Caco-2 (cell line): ENCODE measurements at regions not wholly inside any gene's neighbourhood (a gene's known extent, or its start where the extent isn't known, plus 50 kb on each side); places are given as distances from the start of the nearest gene placed in this dataset.

ENCODE experiments used
- BruUV-seq: library from RNA; stranded (reverse); fragments of 400-500 nt; replicated peaks from 2 replicates; lab custom pipeline; 2021; lab: Mats Ljungman, UMichigan
- CTCF ChIA-PET: fragments of 300-600 bp; sonication (Branson Sonifier 250); formaldehyde crosslinking; loops from one replicate; lab custom pipeline; 2022; ENCODE audit warnings: antibody characterized with exemption; lab: Charles Lee
- POLR2A ChIA-PET: fragments of 300-600 bp; sonication (Branson Sonifier 250); formaldehyde crosslinking; loops from one replicate; lab custom pipeline; 2022; ENCODE audit warnings: antibody characterized with exemption; lab: Charles Lee
- DNase-seq, 2 experiments: peaks; one replicate each; pipeline versions ENCODE4 v3.0.0 to v3.0.0-alpha.2; 2020 to 2022
- H3K27me3 ChIP-seq: replicated peaks from 2 replicates; pipeline ENCODE4 v1.6.0; 2011; ENCODE audit warnings: low read length; ENCODE audit not compliant: control insufficient read depth, insufficient read depth
- H3K36me3 ChIP-seq: 2 replicates; pipeline ENCODE4 v1.5.1; 2011; ENCODE audit warnings: low read length; ENCODE audit not compliant: control insufficient read depth, insufficient read depth
- H3K4me1 ChIP-seq: fragments of 250-450 bp; sonication (Bioruptor Pico); 2 replicates; pipeline ENCODE4 v1.5.1; 2020; ENCODE audit warnings: mild to moderate bottlenecking
- H3K4me3 ChIP-seq: 2 replicates; pipeline ENCODE4 v1.5.1; 2011; ENCODE audit warnings: low read depth, mild to moderate bottlenecking, control low read depth, low read length
- H3K9me3 ChIP-seq: fragments of 250-450 bp; sonication (Bioruptor Pico); 2 replicates; pipeline ENCODE4 v1.5.1; 2020; ENCODE audit warnings: mild to moderate bottlenecking, moderate library complexity
- H3K27ac Mint-ChIP-seq: one replicate; pipeline ENCODE4 v1.8.0; 2022; ENCODE audit warnings: mixed read lengths; ENCODE audit not compliant: unreplicated experiment
- H3K27me3 Mint-ChIP-seq: one replicate; pipeline ENCODE4 v1.8.0; 2022; ENCODE audit warnings: mixed read lengths; ENCODE audit not compliant: insufficient read depth, unreplicated experiment
- H3K36me3 Mint-ChIP-seq: one replicate; pipeline ENCODE4 v1.8.0; 2022; ENCODE audit warnings: mild to moderate bottlenecking, mixed read lengths; ENCODE audit not compliant: insufficient read depth, unreplicated experiment
- H3K4me1 Mint-ChIP-seq: one replicate; pipeline ENCODE4 v1.8.0; 2022; ENCODE audit warnings: low read depth, mixed read lengths; ENCODE audit not compliant: unreplicated experiment
- H3K4me3 Mint-ChIP-seq: one replicate; pipeline ENCODE4 v1.8.0; 2022; ENCODE audit warnings: mild to moderate bottlenecking, moderate library complexity, mixed read lengths; ENCODE audit not compliant: unreplicated experiment
- H3K9me3 Mint-ChIP-seq: one replicate; pipeline ENCODE4 v1.8.0; 2022; ENCODE audit warnings: mixed read lengths; ENCODE audit not compliant: unreplicated experiment
- intact Hi-C: fragments of 100-400 bp; cut with micrococcal nuclease; formaldehyde crosslinking; loops from one replicate; pipeline ENCODE4 v1.10.0; 2022; ENCODE audit not compliant: unreplicated experiment
- TF ChIP-seq, protein P1 (sequence below), 2 experiments: fragments of 200-600 bp in 1 of 2; IDR thresholded peaks; 1 replicate in 1 of 2; 2 replicates in 1 of 2; pipeline versions ENCODE4 v1.5.1 to v1.8.0; 2011 to 2022; ENCODE audit warnings: antibody characterized with exemption in 1 of 2, control low read depth in 1 of 2, inconsistent platforms in 1 of 2, low read depth in 1 of 2, low read length in 1 of 2, mild to moderate bottlenecking in 1 of 2, moderate library complexity in 1 of 2; ENCODE audit not compliant: insufficient read depth in 1 of 2, severe bottlenecking in 1 of 2, unreplicated experiment in 1 of 2

GRCh38 chr2:58904095-58904494, 663.0 kb upstream of the FANCL start:
- POLR2A ChIA-PET = no interaction called here
- Histone ChIP-seq H3K4me1 (no peaks in the 10 kb centered on the region), H3K4me3 (no peak overlapping the region), H3K27me3 (no peaks in the 10 kb centered on the region), H3K36me3 (no peaks in the 10 kb centered on the region), H3K9me3 (no peaks in the 10 kb centered on the region)
- DNase-seq = no peak
- no TSS peak for BruUV-seq
- Mint-ChIP-seq H3K27ac (no peak overlapping the region), H3K9me3 (no peaks in the 10 kb centered on the region), H3K4me1 (no peaks in the 10 kb centered on the region), H3K27me3 (no peaks in the 10 kb centered on the region), H3K4me3 (no peak overlapping the region), H3K36me3 (no peaks in the 10 kb centered on the region)
- intact Hi-C loops = no loop called here
- TF ChIP-seq, protein P1, sequence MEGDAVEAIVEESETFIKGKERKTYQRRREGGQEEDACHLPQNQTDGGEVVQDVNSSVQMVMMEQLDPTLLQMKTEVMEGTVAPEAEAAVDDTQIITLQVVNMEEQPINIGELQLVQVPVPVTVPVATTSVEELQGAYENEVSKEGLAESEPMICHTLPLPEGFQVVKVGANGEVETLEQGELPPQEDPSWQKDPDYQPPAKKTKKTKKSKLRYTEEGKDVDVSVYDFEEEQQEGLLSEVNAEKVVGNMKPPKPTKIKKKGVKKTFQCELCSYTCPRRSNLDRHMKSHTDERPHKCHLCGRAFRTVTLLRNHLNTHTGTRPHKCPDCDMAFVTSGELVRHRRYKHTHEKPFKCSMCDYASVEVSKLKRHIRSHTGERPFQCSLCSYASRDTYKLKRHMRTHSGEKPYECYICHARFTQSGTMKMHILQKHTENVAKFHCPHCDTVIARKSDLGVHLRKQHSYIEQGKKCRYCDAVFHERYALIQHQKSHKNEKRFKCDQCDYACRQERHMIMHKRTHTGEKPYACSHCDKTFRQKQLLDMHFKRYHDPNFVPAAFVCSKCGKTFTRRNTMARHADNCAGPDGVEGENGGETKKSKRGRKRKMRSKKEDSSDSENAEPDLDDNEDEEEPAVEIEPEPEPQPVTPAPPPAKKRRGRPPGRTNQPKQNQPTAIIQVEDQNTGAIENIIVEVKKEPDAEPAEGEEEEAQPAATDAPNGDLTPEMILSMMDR (IDR thresholded peaks at IDR 0.05; ENCODE audit: insufficient read depth in 1 of 2, low read depth in 1 of 2, low read length in 1 of 2, severe bottlenecking in 1 of 2, unreplicated experiment in 1 of 2) = no peak
- CTCF ChIA-PET = no interaction called here

GRCh38 chr2:58903427-58903826, 662.3 kb upstream of the FANCL start:
- intact Hi-C loops = no loop called here
- H3K36me3 ChIP-seq = no peaks in the 10 kb centered on the region
- ChIA-PET CTCF (no interaction called here), POLR2A (no interaction called here)
- H3K4me1 Mint-ChIP-seq = no peaks in the 10 kb centered on the region
- no peaks in the 10 kb centered on the region for H3K4me1 ChIP-seq
- DNase-seq = no peak
- no peaks in the 10 kb centered on the region for H3K9me3 ChIP-seq
- H3K27me3 ChIP-seq = no peaks in the 10 kb centered on the region
- no peak overlapping the region for H3K4me3 Mint-ChIP-seq
- H3K36me3 Mint-ChIP-seq = no peaks in the 10 kb centered on the region
- H3K27ac Mint-ChIP-seq = no peak overlapping the region
- H3K4me3 ChIP-seq = no peak overlapping the region
- H3K9me3 Mint-ChIP-seq = no peaks in the 10 kb centered on the region
- BruUV-seq = no TSS peak
- TF ChIP-seq, protein P1 (IDR thresholded peaks at IDR 0.05; ENCODE audit: insufficient read depth in 1 of 2, low read depth in 1 of 2, low read length in 1 of 2, severe bottlenecking in 1 of 2, unreplicated experiment in 1 of 2) = no peak
- no peaks in the 10 kb centered on the region for H3K27me3 Mint-ChIP-seq

GRCh38 chr2:58900246-58901027, 659.3 kb upstream of the FANCL start:
- no TSS peak for BruUV-seq
- no peak overlapping the region for H3K4me3 ChIP-seq
- H3K27me3 Mint-ChIP-seq = no peaks in the 10 kb centered on the region
- ChIA-PET CTCF (no interaction called here), POLR2A (no interaction called here)
- H3K36me3 ChIP-seq = no peaks in the 10 kb centered on the region
- H3K36me3 Mint-ChIP-seq = no peaks in the 10 kb centered on the region
- no peaks in the 10 kb centered on the region for H3K27me3 ChIP-seq
- TF ChIP-seq, protein P1 (IDR thresholded peaks at IDR 0.05; ENCODE audit: insufficient read depth in 1 of 2, low read depth in 1 of 2, low read length in 1 of 2, severe bottlenecking in 1 of 2, unreplicated experiment in 1 of 2) = no peak
- no peaks in the 10 kb centered on the region for H3K4me1 Mint-ChIP-seq
- intact Hi-C loops = no loop called here
- no peaks in the 10 kb centered on the region for H3K9me3 ChIP-seq
- no peaks in the 10 kb centered on the region for H3K4me1 ChIP-seq
- DNase-seq = no peak
- no peaks in the 10 kb centered on the region for H3K9me3 Mint-ChIP-seq
- H3K4me3 Mint-ChIP-seq = no peak overlapping the region
- H3K27ac Mint-ChIP-seq = no peak overlapping the region
